Gastrocnemius medialis (tissue), 4 donors: ENCODE measurements at regions not wholly inside any gene's neighbourhood (a gene's known extent, or its start where the extent isn't known, plus 50 kb on each side); places are given as distances from the start of the nearest gene placed in this dataset.

Experiments used
- POLR2A ChIP-seq, 2 donors: fragments of 450-650 bp; IDR thresholded peaks; one replicate each; pipeline ENCODE4 v1.6.1; 2017; ENCODE audit warnings: antibody characterized with exemption in 2 of 2, mild to moderate bottlenecking in 2 of 2, moderate library complexity in 2 of 2
- TF ChIP-seq, protein P1 (sequence below), 5 experiments: fragments of 450-650 bp in 3 of 5; fragments of 200-600 bp in 2 of 5; sonication (generic) in 2 of 5; IDR thresholded peaks in 4 of 5; conservative IDR thresholded peaks in 1 of 5; 1 replicate in 4 of 5; 2 replicates in 1 of 5; pipeline ENCODE4 v1.5.1; 2016 to 2019; ENCODE audit warnings: antibody characterized with exemption in 5 of 5, mild to moderate bottlenecking in 3 of 5, moderate library complexity in 3 of 5

DNA sequence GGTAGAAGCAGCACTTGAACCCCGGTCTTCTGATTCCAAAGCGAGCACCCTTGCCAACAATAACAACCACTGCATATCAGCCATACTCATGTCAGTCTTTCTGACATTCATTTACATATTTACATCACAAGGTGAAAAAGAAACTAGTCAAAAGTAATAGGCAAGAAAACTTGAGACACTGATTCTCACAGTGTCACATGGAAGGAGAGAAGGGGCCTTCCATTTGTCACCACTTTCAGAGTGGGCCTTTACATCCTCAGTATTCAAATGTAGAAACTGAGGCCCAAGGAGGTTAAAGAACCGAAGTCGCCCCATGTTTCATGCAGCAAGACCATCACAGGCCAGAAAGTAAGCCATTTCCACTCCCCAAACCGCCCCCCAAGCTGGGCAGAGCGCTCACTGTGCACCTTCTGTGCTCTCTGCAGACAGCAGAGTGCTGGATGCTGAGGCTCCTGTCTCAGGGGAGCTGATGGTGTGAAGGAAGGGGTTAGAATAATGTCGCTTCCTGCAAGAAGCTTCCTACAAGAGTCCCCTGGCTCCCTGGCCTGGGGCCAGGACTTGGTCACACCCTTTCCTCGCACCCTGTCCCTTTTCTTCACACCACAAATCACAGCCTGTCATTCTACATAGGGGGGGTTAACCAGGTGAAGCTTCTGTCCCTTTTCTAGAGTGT, 260.1 kb downstream of the UACA start:
- TF ChIP-seq POLR2A (IDR thresholded peaks at IDR 0.05): no peak
- TF ChIP-seq, protein P1, sequence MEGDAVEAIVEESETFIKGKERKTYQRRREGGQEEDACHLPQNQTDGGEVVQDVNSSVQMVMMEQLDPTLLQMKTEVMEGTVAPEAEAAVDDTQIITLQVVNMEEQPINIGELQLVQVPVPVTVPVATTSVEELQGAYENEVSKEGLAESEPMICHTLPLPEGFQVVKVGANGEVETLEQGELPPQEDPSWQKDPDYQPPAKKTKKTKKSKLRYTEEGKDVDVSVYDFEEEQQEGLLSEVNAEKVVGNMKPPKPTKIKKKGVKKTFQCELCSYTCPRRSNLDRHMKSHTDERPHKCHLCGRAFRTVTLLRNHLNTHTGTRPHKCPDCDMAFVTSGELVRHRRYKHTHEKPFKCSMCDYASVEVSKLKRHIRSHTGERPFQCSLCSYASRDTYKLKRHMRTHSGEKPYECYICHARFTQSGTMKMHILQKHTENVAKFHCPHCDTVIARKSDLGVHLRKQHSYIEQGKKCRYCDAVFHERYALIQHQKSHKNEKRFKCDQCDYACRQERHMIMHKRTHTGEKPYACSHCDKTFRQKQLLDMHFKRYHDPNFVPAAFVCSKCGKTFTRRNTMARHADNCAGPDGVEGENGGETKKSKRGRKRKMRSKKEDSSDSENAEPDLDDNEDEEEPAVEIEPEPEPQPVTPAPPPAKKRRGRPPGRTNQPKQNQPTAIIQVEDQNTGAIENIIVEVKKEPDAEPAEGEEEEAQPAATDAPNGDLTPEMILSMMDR (IDR thresholded peaks at IDR 0.05 in 4 of 5, conservative IDR thresholded peaks at IDR 0.05 in 1 of 5): no peak
